HEK293T (cell line): ENCODE measurements at regions not wholly inside any gene's neighbourhood (a gene's known extent, or its start where the extent isn't known, plus 50 kb on each side); places are given as distances from the start of the nearest gene placed in this dataset.

ENCODE experiments used
- BHLHE40 ChIP-seq: fragments of 450-650 bp; IDR thresholded peaks from 2 replicates; pipeline ENCODE4 v1.6.1; 2016; ENCODE audit warnings: mild to moderate bottlenecking, moderate library complexity, borderline replicate concordance
- FOXM1 ChIP-seq: fragments of 450-650 bp; IDR thresholded peaks from 2 replicates; pipeline ENCODE4 v1.6.1; 2017; ENCODE audit warnings: mild to moderate bottlenecking, borderline replicate concordance
- LEF1 ChIP-seq: fragments of 450-650 bp; IDR thresholded peaks from 2 replicates; pipeline ENCODE4 v1.6.1; 2017; ENCODE audit warnings: mild to moderate bottlenecking, borderline replicate concordance
- SP1 ChIP-seq: fragments of 450-650 bp; IDR thresholded peaks from 2 replicates; pipeline ENCODE4 v1.6.1; 2017
- SUZ12 ChIP-seq: fragments of 450-650 bp; IDR thresholded peaks from 2 replicates; pipeline ENCODE4 v1.6.1; 2016; ENCODE audit warnings: mild to moderate bottlenecking
- TARDBP ChIP-seq: fragments of 450-650 bp; IDR thresholded peaks from 2 replicates; pipeline ENCODE4 v1.6.1; 2016
- ZNF384 ChIP-seq: fragments of 450-650 bp; IDR thresholded peaks from 2 replicates; pipeline ENCODE4 v1.6.1; 2016

DNA sequence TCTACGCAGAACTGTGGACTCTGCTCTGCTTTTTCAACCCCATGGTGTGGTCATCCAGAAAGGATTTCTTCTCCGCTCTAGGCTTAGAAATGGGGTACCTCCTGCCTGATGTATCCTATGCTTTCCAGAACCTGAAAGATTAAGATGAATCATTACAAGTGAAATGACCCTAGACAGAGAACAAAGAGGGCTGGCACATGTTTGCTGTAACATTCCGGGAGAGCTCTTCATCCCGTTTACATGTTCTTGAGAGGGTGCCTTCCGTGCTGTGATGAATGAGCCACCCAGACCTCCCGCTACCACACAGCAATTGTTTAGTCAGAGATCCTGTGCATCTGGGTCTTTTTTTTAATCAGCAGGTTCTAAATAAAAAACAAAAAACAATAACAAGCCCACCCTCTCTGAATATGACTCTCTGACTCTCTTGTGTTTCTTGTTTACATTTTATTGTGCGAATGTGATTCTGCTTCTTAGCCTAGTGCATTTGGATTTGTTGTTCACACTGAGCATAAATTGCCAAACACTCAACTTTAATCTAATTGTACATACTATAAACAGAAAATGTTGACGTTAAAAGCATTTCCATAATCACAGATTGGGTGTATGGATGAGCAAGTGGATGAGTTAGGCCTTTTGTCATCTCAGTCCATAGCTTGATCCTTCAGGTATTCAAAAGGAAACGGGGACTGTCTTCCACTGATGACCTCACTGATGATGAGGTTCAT is 87.1 kb downstream of the GPR88 start:
- TF ChIP-seq SUZ12 (no peak), FOXM1 (no peak), SP1 (no peak), ZNF384 (no peak), TARDBP (no peak), BHLHE40 (no peak), LEF1 (no peak)
